Panc1 (cell line): ENCODE measurements at regions not wholly inside any gene's neighbourhood (a gene's known extent, or its start where the extent isn't known, plus 50 kb on each side); places are given as distances from the start of the nearest gene placed in this dataset.

ENCODE experiments used
- CTCF ChIP-seq: fragments of 450-650 bp; IDR thresholded peaks from 2 replicates; pipeline ENCODE4 v1.5.1; 2017; ENCODE audit warnings: mild to moderate bottlenecking
- REST ChIP-seq, 2 experiments: IDR thresholded peaks; 2 replicates each; pipeline ENCODE4 v1.6.1; 2011 to 2012; ENCODE audit warnings: low read depth in 2 of 2, control low read depth in 1 of 2, low read length in 1 of 2, mild to moderate bottlenecking in 1 of 2, moderate library complexity in 1 of 2; ENCODE audit not compliant: insufficient read depth in 1 of 2

GRCh38 chr6:135728589-135728988 lies 122.9 kb upstream of the PDE7B start:
- TF ChIP-seq CTCF (no peak), REST (IDR thresholded peaks at IDR 0.05; ENCODE audit: insufficient read depth in 1 of 2, low read depth in 2 of 2, low read length in 1 of 2) (no peak)
